ENCODE measurements at regions not wholly inside any gene's neighbourhood (a gene's known extent, or its start where the extent isn't known, plus 50 kb on each side); places are given as distances from the start of the nearest gene placed in this dataset.

GRCh38 chr11:28704801-28705200 is 596.6 kb downstream of the METTL15 start:
- TF ChIP-seq CTCF (IDR thresholded peaks at IDR 0.05; ENCODE audit: insufficient read depth, low read length, poor library complexity, severe bottlenecking) (no peak), EZH2phosphoT487 (conservative IDR thresholded peaks at IDR 0.05; ENCODE audit: low read length) (no peak)

Data from SU-DHL-6 (cell line).